Activated naive CD8-positive, alpha-beta T cell treated with anti-CD3 and anti-CD28 coated beads, Interleukin-2, amount 50 U/mL, for 24 hours (primary cell): ENCODE measurements at regions not wholly inside any gene's neighbourhood (a gene's known extent, or its start where the extent isn't known, plus 50 kb on each side); places are given as distances from the start of the nearest gene placed in this dataset.

Experiments used
- ATAC-seq: fragments of 150-1000 bp; cut with Tn5 transposase; one replicate; pipeline ENCODE4 v1.10.0; 2021
- DNase-seq: peaks from one replicate; pipeline ENCODE4 v3.0.0; 2021
- H3K27ac Mint-ChIP-seq: one replicate; pipeline ENCODE4 v1.8.0; 2021; ENCODE audit warnings: mild to moderate bottlenecking, mixed read lengths
- H3K27me3 Mint-ChIP-seq: one replicate; pipeline ENCODE4 v1.8.0; 2021; ENCODE audit warnings: mixed read lengths
- H3K36me3 Mint-ChIP-seq: one replicate; pipeline ENCODE4 v1.8.0; 2021; ENCODE audit warnings: low read depth, mixed read lengths
- H3K4me1 Mint-ChIP-seq: one replicate; pipeline ENCODE4 v1.8.0; 2021; ENCODE audit warnings: mixed read lengths
- H3K4me3 Mint-ChIP-seq: one replicate; pipeline ENCODE4 v1.8.0; 2021; ENCODE audit warnings: mild to moderate bottlenecking, moderate library complexity, mixed read lengths
- H3K9me3 Mint-ChIP-seq: one replicate; pipeline ENCODE4 v1.8.0; 2021; ENCODE audit warnings: mixed read lengths

- Mint-ChIP-seq H3K4me1 (peaks cover 16% of the 10 kb centered on the region), H3K27ac (no peak overlapping the region), H3K27me3 (peaks cover 4% of the 10 kb centered on the region), H3K36me3 (no peaks in the 10 kb centered on the region), H3K4me3 (no peak overlapping the region), H3K9me3 (no peaks in the 10 kb centered on the region)
- ATAC-seq = no peak
- no peak for DNase-seq
These were observed 165.6 kb downstream of the DLEU7 start for GRCh38 chr13:50677687-50678463.

GRCh38 chr13:50678464-50679162, 164.9 kb downstream of the DLEU7 start:
- ATAC-seq (no peak), DNase-seq (no peak)
- Mint-ChIP-seq H3K27ac (no peak overlapping the region), H3K27me3 (peaks cover 4% of the 10 kb centered on the region), H3K4me1 (peaks cover 16% of the 10 kb centered on the region), H3K9me3 (no peaks in the 10 kb centered on the region), H3K4me3 (no peak overlapping the region), H3K36me3 (no peaks in the 10 kb centered on the region)

- Mint-ChIP-seq H3K4me3 (no peak overlapping the region), H3K9me3 (no peaks in the 10 kb centered on the region), H3K27ac (no peak overlapping the region), H3K4me1 (peaks cover 23% of the 10 kb centered on the region), H3K27me3 (peaks cover 4% of the 10 kb centered on the region), H3K36me3 (no peaks in the 10 kb centered on the region)
- no peak for DNase-seq
- ATAC-seq = no peak
These were observed 164.2 kb downstream of the DLEU7 start for GRCh38 chr13:50679321-50679720.

- no peaks in the 10 kb centered on the region for H3K9me3 Mint-ChIP-seq
- H3K4me3 Mint-ChIP-seq = no peak overlapping the region
- no peak overlapping the region for H3K27ac Mint-ChIP-seq
- H3K36me3 Mint-ChIP-seq = no peaks in the 10 kb centered on the region
- peaks cover 7% of the 10 kb centered on the region for H3K27me3 Mint-ChIP-seq
- no peak for ATAC-seq
- no peak for DNase-seq
- H3K4me1 Mint-ChIP-seq = peaks cover 25% of the 10 kb centered on the region
These were observed 161.5 kb downstream of the DLEU7 start for GRCh38 chr13:50682002-50682401.

- Mint-ChIP-seq H3K4me1 (peaks cover 25% of the 10 kb centered on the region), H3K27ac (no peak overlapping the region), H3K9me3 (no peaks in the 10 kb centered on the region), H3K4me3 (no peak overlapping the region), H3K27me3 (peaks cover 7% of the 10 kb centered on the region), H3K36me3 (no peaks in the 10 kb centered on the region)
- no peak for DNase-seq
- ATAC-seq = no peak
These were observed 160.5 kb downstream of the DLEU7 start for GRCh38 chr13:50682966-50683365.

GRCh38 chr13:50684366-50684765, 159.1 kb downstream of the DLEU7 start:
- Mint-ChIP-seq H3K27ac (no peak overlapping the region), H3K9me3 (no peaks in the 10 kb centered on the region), H3K4me3 (no peak overlapping the region), H3K27me3 (peaks cover 7% of the 10 kb centered on the region), H3K4me1 (peaks cover 20% of the 10 kb centered on the region), H3K36me3 (no peaks in the 10 kb centered on the region)
- no peak for ATAC-seq
- no peak for DNase-seq

GRCh38 chr13:50685491-50685890, 158.0 kb downstream of the DLEU7 start:
- Mint-ChIP-seq H3K4me3 (no peak overlapping the region), H3K4me1 (peaks cover 20% of the 10 kb centered on the region), H3K36me3 (no peaks in the 10 kb centered on the region), H3K27me3 (peaks cover 7% of the 10 kb centered on the region), H3K27ac (no peak overlapping the region), H3K9me3 (no peaks in the 10 kb centered on the region)
- no peak for ATAC-seq
- no peak for DNase-seq

GRCh38 chr13:50685956-50686355, 157.5 kb downstream of the DLEU7 start:
- no peak overlapping the region for H3K27ac Mint-ChIP-seq
- ATAC-seq (no peak), DNase-seq (no peak)
- peaks cover 7% of the 10 kb centered on the region for H3K27me3 Mint-ChIP-seq
- no peak overlapping the region for H3K4me3 Mint-ChIP-seq
- H3K36me3 Mint-ChIP-seq = no peaks in the 10 kb centered on the region
- peaks cover 20% of the 10 kb centered on the region for H3K4me1 Mint-ChIP-seq
- H3K9me3 Mint-ChIP-seq = no peaks in the 10 kb centered on the region

- H3K4me3 Mint-ChIP-seq = no peak overlapping the region
- no peak overlapping the region for H3K27ac Mint-ChIP-seq
- H3K36me3 Mint-ChIP-seq = no peaks in the 10 kb centered on the region
- no peak for DNase-seq
- H3K4me1 Mint-ChIP-seq = peaks cover 20% of the 10 kb centered on the region
- peak; percentile 46 for ATAC-seq
- H3K27me3 Mint-ChIP-seq = peaks cover 7% of the 10 kb centered on the region
- H3K9me3 Mint-ChIP-seq = no peaks in the 10 kb centered on the region
These were observed 156.9 kb downstream of the DLEU7 start for GRCh38 chr13:50686551-50686950.

GRCh38 chr13:50687545-50687944, 155.9 kb downstream of the DLEU7 start:
- DNase-seq = no peak
- Mint-ChIP-seq H3K4me1 (peaks cover 20% of the 10 kb centered on the region), H3K4me3 (no peak overlapping the region), H3K27ac (no peak overlapping the region), H3K27me3 (peaks cover 3% of the 10 kb centered on the region), H3K9me3 (no peaks in the 10 kb centered on the region), H3K36me3 (no peaks in the 10 kb centered on the region)
- ATAC-seq = no peak

- DNase-seq (no peak), ATAC-seq (no peak)
- H3K27ac Mint-ChIP-seq = no peak overlapping the region
- H3K27me3 Mint-ChIP-seq = peaks cover 3% of the 10 kb centered on the region
- H3K9me3 Mint-ChIP-seq = no peaks in the 10 kb centered on the region
- H3K4me1 Mint-ChIP-seq = peaks cover 11% of the 10 kb centered on the region
- H3K4me3 Mint-ChIP-seq = no peak overlapping the region
- no peaks in the 10 kb centered on the region for H3K36me3 Mint-ChIP-seq
These were observed 153.5 kb downstream of the DLEU7 start for GRCh38 chr13:50690006-50690405.

- Mint-ChIP-seq H3K27ac (no peak overlapping the region), H3K36me3 (no peaks in the 10 kb centered on the region), H3K27me3 (peaks cover 3% of the 10 kb centered on the region), H3K9me3 (no peaks in the 10 kb centered on the region), H3K4me1 (peaks cover 7% of the 10 kb centered on the region), H3K4me3 (no peak overlapping the region)
- DNase-seq (no peak), ATAC-seq (no peak)
These were observed 152.3 kb downstream of the DLEU7 start for GRCh38 chr13:50691176-50691680.

- H3K9me3 Mint-ChIP-seq = no peaks in the 10 kb centered on the region
- no peak overlapping the region for H3K4me3 Mint-ChIP-seq
- H3K36me3 Mint-ChIP-seq = no peaks in the 10 kb centered on the region
- ATAC-seq = peak; percentile 69
- peaks cover 3% of the 10 kb centered on the region for H3K4me1 Mint-ChIP-seq
- DNase-seq = no peak
- no peaks in the 10 kb centered on the region for H3K27me3 Mint-ChIP-seq
- H3K27ac Mint-ChIP-seq = no peak overlapping the region
These were observed 151.7 kb downstream of the DLEU7 start for GRCh38 chr13:50691681-50692263.

GRCh38 chr13:50692396-50692915, 151.0 kb downstream of the DLEU7 start:
- Mint-ChIP-seq H3K4me3 (no peak overlapping the region), H3K4me1 (no peaks in the 10 kb centered on the region), H3K27ac (no peak overlapping the region), H3K36me3 (no peaks in the 10 kb centered on the region), H3K27me3 (no peaks in the 10 kb centered on the region), H3K9me3 (no peaks in the 10 kb centered on the region)
- DNase-seq (no peak), ATAC-seq (no peak)

- ATAC-seq (no peak), DNase-seq (no peak)
- Mint-ChIP-seq H3K9me3 (no peaks in the 10 kb centered on the region), H3K4me1 (no peaks in the 10 kb centered on the region), H3K36me3 (no peaks in the 10 kb centered on the region), H3K27ac (no peak overlapping the region), H3K27me3 (no peaks in the 10 kb centered on the region), H3K4me3 (no peak overlapping the region)
These were observed 149.8 kb downstream of the DLEU7 start for GRCh38 chr13:50693727-50694126.
